Loucy (cell line): ENCODE measurements at regions not wholly inside any gene's neighbourhood (a gene's known extent, or its start where the extent isn't known, plus 50 kb on each side); places are given as distances from the start of the nearest gene placed in this dataset.

Experiments
- H2AFZ ChIP-seq: fragments of 200-600 bp; sonication (generic); 2 replicates; pipeline ENCODE4 v1.6.0; 2016; ENCODE audit warnings: antibody characterized with exemption, mild to moderate bottlenecking, low read length, moderate library complexity
- H3F3A ChIP-seq: fragments of 200-600 bp; 2 replicates; pipeline ENCODE4 v1.6.0; 2016; ENCODE audit warnings: antibody characterized with exemption, low read depth, mild to moderate bottlenecking
- H3K27me3 ChIP-seq: fragments of 200-600 bp; sonication (generic); 2 replicates; pipeline ENCODE4 v1.6.1; 2014; ENCODE audit warnings: low read length, mild to moderate bottlenecking; ENCODE audit not compliant: insufficient read depth, poor library complexity, severe bottlenecking
- H3K36me3 ChIP-seq: fragments of 200-600 bp; sonication (generic); 2 replicates; pipeline ENCODE4 v1.6.1; 2016; ENCODE audit warnings: low read length; ENCODE audit not compliant: insufficient read depth
- H3K4me1 ChIP-seq: fragments of 200-600 bp; sonication (generic); 2 replicates; pipeline ENCODE4 v1.5.1; 2014; ENCODE audit warnings: low read length, mild to moderate bottlenecking; ENCODE audit not compliant: insufficient read depth, poor library complexity, severe bottlenecking
- H3K4me2 ChIP-seq: fragments of 200-600 bp; sonication (generic); 2 replicates; pipeline ENCODE4 v1.6.0; 2014; ENCODE audit warnings: antibody characterized with exemption, low read length, low read depth, mild to moderate bottlenecking; ENCODE audit not compliant: poor library complexity, severe bottlenecking
- H3K4me3 ChIP-seq: fragments of 200-600 bp; sonication (generic); 2 replicates; pipeline ENCODE4 v1.5.1; 2014; ENCODE audit warnings: low read length, mild to moderate bottlenecking, mixed read lengths; ENCODE audit not compliant: poor library complexity, severe bottlenecking
- H3K79me2 ChIP-seq: fragments of 200-600 bp; sonication (generic); 2 replicates; pipeline ENCODE4 v1.6.1; 2014; ENCODE audit warnings: low read length; ENCODE audit not compliant: insufficient read depth
- H3K9ac ChIP-seq: fragments of 200-600 bp; sonication (generic); 2 replicates; pipeline ENCODE4 v1.6.0; 2014; ENCODE audit warnings: mild to moderate bottlenecking, low read depth, low read length, moderate library complexity; ENCODE audit not compliant: poor library complexity, severe bottlenecking
- H3K9me2 ChIP-seq: fragments of 200-600 bp; sonication (generic); replicated peaks from 2 replicates; pipeline ENCODE4 v1.6.1; 2016; ENCODE audit warnings: low read depth, low read length, mixed read lengths
- H3K9me3 ChIP-seq: fragments of 200-600 bp; sonication (generic); 2 replicates; pipeline ENCODE4 v1.6.1; 2014; ENCODE audit warnings: mild to moderate bottlenecking, antibody characterized with exemption, low read length, low read depth; ENCODE audit not compliant: insufficient read depth
- H4K20me1 ChIP-seq: fragments of 200-600 bp; sonication (generic); 2 replicates; pipeline ENCODE4 v1.6.0; 2014; ENCODE audit warnings: antibody characterized with exemption, low read length, mild to moderate bottlenecking; ENCODE audit not compliant: insufficient read depth, poor library complexity, severe bottlenecking
- EZH2phosphoT487 ChIP-seq: fragments of 200-600 bp; IDR thresholded peaks from 2 replicates; pipeline ENCODE4 v1.6.1; 2018; ENCODE audit warnings: antibody characterized with exemption, mild to moderate bottlenecking, moderate library complexity, borderline replicate concordance
- TF ChIP-seq, protein P1 (sequence below): fragments of 200-600 bp; sonication (generic); conservative IDR thresholded peaks from 2 replicates; pipeline ENCODE4 v1.5.1; 2014; ENCODE audit warnings: mild to moderate bottlenecking, antibody characterized with exemption, low read length

DNA sequence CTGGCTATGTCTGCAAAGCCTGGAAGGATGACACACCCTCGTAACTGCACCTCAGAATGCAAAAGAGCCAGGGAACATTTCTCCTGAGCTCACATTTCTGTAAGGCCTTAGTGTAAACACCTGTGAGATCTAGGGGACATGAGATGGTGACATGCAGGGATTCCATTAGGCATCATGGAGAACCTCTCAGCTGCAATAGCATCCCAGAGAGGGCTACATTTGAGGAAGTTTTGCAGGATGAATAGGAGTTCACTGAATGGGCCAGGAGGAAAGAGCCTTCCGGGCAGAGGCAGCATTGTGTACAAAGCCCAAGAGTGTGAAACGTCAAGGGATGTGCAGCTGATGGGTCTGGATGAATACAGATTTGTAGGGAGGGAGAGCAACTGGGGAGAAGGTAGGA, 223.0 kb upstream of the RPL38 start:
- H3K9me3 ChIP-seq: no peaks in the 10 kb centered on the region
- no peak overlapping the region for H3K4me3 ChIP-seq
- H4K20me1 ChIP-seq: no peaks in the 10 kb centered on the region
- H2AFZ ChIP-seq: no peak overlapping the region
- TF ChIP-seq, protein P1, sequence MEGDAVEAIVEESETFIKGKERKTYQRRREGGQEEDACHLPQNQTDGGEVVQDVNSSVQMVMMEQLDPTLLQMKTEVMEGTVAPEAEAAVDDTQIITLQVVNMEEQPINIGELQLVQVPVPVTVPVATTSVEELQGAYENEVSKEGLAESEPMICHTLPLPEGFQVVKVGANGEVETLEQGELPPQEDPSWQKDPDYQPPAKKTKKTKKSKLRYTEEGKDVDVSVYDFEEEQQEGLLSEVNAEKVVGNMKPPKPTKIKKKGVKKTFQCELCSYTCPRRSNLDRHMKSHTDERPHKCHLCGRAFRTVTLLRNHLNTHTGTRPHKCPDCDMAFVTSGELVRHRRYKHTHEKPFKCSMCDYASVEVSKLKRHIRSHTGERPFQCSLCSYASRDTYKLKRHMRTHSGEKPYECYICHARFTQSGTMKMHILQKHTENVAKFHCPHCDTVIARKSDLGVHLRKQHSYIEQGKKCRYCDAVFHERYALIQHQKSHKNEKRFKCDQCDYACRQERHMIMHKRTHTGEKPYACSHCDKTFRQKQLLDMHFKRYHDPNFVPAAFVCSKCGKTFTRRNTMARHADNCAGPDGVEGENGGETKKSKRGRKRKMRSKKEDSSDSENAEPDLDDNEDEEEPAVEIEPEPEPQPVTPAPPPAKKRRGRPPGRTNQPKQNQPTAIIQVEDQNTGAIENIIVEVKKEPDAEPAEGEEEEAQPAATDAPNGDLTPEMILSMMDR: no peak
- no peak for TF ChIP-seq EZH2phosphoT487
- no peaks in the 10 kb centered on the region for H3K27me3 ChIP-seq
- H3F3A ChIP-seq: no peaks in the 10 kb centered on the region
- H3K4me2 ChIP-seq: no peak overlapping the region
- peaks cover 5% of the 10 kb centered on the region for H3K4me1 ChIP-seq
- H3K9ac ChIP-seq: no peak overlapping the region
- no peaks in the 10 kb centered on the region for H3K79me2 ChIP-seq
- H3K36me3 ChIP-seq: no peaks in the 10 kb centered on the region
- no peaks in the 10 kb centered on the region for H3K9me2 ChIP-seq

DNA sequence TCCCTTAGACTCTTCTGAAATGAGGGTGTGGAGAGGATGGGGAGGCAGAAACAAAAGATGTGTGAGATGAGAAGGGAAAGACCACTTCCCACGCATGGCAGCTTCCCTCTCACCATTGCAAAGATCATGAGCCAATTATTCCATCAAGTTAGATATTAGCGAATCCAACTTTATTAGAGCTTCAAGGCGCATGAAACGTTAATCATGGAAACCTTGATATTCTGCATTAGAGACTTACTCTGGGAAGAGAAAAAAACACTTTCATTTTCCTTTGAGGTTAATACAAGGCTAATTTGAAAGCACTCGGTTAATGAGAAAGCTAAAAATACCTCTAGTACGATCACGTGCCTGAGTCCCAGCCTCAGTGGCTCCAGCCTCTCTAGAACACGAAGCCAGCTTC, 220.6 kb upstream of the RPL38 start:
- no peaks in the 10 kb centered on the region for H3K36me3 ChIP-seq
- H3K4me2 ChIP-seq: no peak overlapping the region
- no peak for TF ChIP-seq EZH2phosphoT487
- TF ChIP-seq, protein P1: no peak
- H3F3A ChIP-seq: no peaks in the 10 kb centered on the region
- H3K79me2 ChIP-seq: no peaks in the 10 kb centered on the region
- H3K27me3 ChIP-seq: no peaks in the 10 kb centered on the region
- no peaks in the 10 kb centered on the region for H3K9me2 ChIP-seq
- H2AFZ ChIP-seq: no peak overlapping the region
- H3K4me1 ChIP-seq: peaks cover 5% of the 10 kb centered on the region
- no peaks in the 10 kb centered on the region for H3K9me3 ChIP-seq
- H3K9ac ChIP-seq: no peak overlapping the region
- no peaks in the 10 kb centered on the region for H4K20me1 ChIP-seq
- H3K4me3 ChIP-seq: no peak overlapping the region

DNA sequence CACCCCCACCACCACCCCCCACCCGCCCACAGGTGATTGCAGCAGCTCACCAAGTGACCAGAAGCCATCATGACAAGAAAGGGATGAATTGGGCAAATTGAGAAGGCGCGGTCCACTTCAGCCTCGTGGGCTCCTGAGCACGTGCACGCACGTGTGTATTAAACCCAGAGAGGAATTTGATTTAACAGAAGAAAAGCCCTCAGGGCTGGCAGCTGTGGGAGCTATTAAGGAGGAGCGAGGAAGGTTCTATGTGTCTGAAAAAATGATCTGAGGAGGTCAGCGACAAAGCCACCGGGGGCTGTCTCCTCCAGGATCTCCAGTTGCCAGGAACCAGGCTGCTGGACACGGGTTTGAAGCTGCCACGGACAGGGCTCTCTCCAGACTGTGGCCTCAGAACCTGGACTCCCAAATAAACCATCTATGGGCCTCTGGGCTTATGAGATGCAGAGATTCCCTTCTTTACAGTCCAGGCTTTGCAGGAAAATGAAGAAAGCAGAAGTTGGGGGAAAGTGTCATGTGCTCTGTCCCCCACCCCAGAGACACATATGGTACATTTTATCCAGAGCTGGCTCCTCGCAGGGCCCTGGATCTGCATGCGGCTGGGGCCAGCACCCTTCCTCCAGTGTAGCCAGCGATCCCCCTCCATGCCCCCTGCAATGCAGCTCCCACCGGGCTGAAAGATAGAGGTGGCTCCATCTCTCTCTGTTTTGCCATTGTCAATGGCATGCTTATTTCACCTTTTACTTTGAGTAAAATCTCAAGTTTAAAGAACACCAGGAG, 219.7 kb upstream of the RPL38 start:
- Histone ChIP-seq H3K9me3 (no peaks in the 10 kb centered on the region), H3K79me2 (no peaks in the 10 kb centered on the region), H3K4me2 (no peak overlapping the region), H3K27me3 (no peaks in the 10 kb centered on the region), H3K36me3 (no peaks in the 10 kb centered on the region), H3K4me1 (peaks cover 5% of the 10 kb centered on the region), H3F3A (no peaks in the 10 kb centered on the region), H2AFZ (no peak overlapping the region), H3K9ac (no peak overlapping the region), H3K4me3 (no peak overlapping the region), H3K9me2 (no peaks in the 10 kb centered on the region), H4K20me1 (no peaks in the 10 kb centered on the region)
- TF ChIP-seq, protein P1: no peak
- TF ChIP-seq EZH2phosphoT487: no peak
